ENCODE measurements at regions not wholly inside any gene's neighbourhood (a gene's known extent, or its start where the extent isn't known, plus 50 kb on each side); places are given as distances from the start of the nearest gene placed in this dataset.
"Not testable (repeated sequence)": the region's sequence is repeated elsewhere in the genome, so short reads cannot be mapped to it uniquely, and the experiment has no call there.

- TF ChIP-seq CTCF (IDR thresholded peaks at IDR 0.05; ENCODE audit: unreplicated experiment in 3 of 3) = no peak
- Mint-ChIP-seq H3K9me3 (no peaks in the 10 kb centered on the region), H3K36me3 (ENCODE audit: low read depth) (no peaks in the 10 kb centered on the region)
Observed at GRCh38 chr1:234781241-234782065, 171.5 kb upstream of the IRF2BP2 start.

GRCh38 chr1:234780531-234781162 lies 170.7 kb upstream of the IRF2BP2 start:
- Mint-ChIP-seq H3K36me3 (ENCODE audit: low read depth) (no peaks in the 10 kb centered on the region), H3K4me1 (peaks cover 4% of the 10 kb centered on the region), H3K27me3 (ENCODE audit: low read depth) (no peaks in the 10 kb centered on the region), H3K27ac (no peak overlapping the region), H3K9me3 (no peaks in the 10 kb centered on the region), H3K4me3 (no peak overlapping the region)
- no peak for TF ChIP-seq CTCF (IDR thresholded peaks at IDR 0.05; ENCODE audit: unreplicated experiment in 3 of 3)

More at GRCh38 chr1:234781241-234782065, 171.5 kb upstream of the IRF2BP2 start:
- Mint-ChIP-seq H3K4me1 (peaks cover 5% of the 10 kb centered on the region), H3K27ac (no peak overlapping the region), H3K27me3 (ENCODE audit: low read depth) (no peaks in the 10 kb centered on the region), H3K4me3 (no peak overlapping the region)

- H3K4me3 Mint-ChIP-seq = no peak overlapping the region
- H3K36me3 Mint-ChIP-seq (ENCODE audit: low read depth) = no peaks in the 10 kb centered on the region
- peaks cover 4% of the 10 kb centered on the region for H3K9me3 Mint-ChIP-seq
- no peak for TF ChIP-seq CTCF (IDR thresholded peaks at IDR 0.05; ENCODE audit: unreplicated experiment in 3 of 3)
- H3K4me1 Mint-ChIP-seq = no peaks in the 10 kb centered on the region
- H3K27me3 Mint-ChIP-seq (ENCODE audit: low read depth) = no peaks in the 10 kb centered on the region
- H3K27ac Mint-ChIP-seq = no peak overlapping the region
Observed at GRCh38 chr1:234780112-234780511, 170.1 kb upstream of the IRF2BP2 start.

GRCh38 chr1:234779600-234779999 lies 169.6 kb upstream of the IRF2BP2 start:
- H3K27ac Mint-ChIP-seq; H3K9me3 Mint-ChIP-seq; H3K36me3 Mint-ChIP-seq (ENCODE audit: low read depth); H3K4me1 Mint-ChIP-seq; H3K27me3 Mint-ChIP-seq (ENCODE audit: low read depth); H3K4me3 Mint-ChIP-seq: not testable (repeated sequence)

GRCh38 chr1:234779160-234779538 lies 169.2 kb upstream of the IRF2BP2 start:
- TF ChIP-seq CTCF (IDR thresholded peaks at IDR 0.05; ENCODE audit: unreplicated experiment in 3 of 3) = no peak
- Mint-ChIP-seq H3K27ac (no peak overlapping the region), H3K4me3 (no peak overlapping the region), H3K27me3 (ENCODE audit: low read depth) (no peaks in the 10 kb centered on the region), H3K9me3 (peaks cover 6% of the 10 kb centered on the region), H3K36me3 (ENCODE audit: low read depth) (no peaks in the 10 kb centered on the region), H3K4me1 (no peaks in the 10 kb centered on the region)

GRCh38 chr1:234778221-234779159 lies 168.5 kb upstream of the IRF2BP2 start:
- no peaks in the 10 kb centered on the region for H3K4me1 Mint-ChIP-seq
- no peak overlapping the region for H3K4me3 Mint-ChIP-seq
- H3K27ac Mint-ChIP-seq = no peak overlapping the region
- H3K27me3 Mint-ChIP-seq (ENCODE audit: low read depth) = no peaks in the 10 kb centered on the region
- no peak for TF ChIP-seq CTCF (IDR thresholded peaks at IDR 0.05; ENCODE audit: unreplicated experiment in 3 of 3)
- H3K9me3 Mint-ChIP-seq = peaks cover 6% of the 10 kb centered on the region
- no peaks in the 10 kb centered on the region for H3K36me3 Mint-ChIP-seq (ENCODE audit: low read depth)
